ENCODE measurements at regions not wholly inside any gene's neighbourhood (a gene's known extent, or its start where the extent isn't known, plus 50 kb on each side); places are given as distances from the start of the nearest gene placed in this dataset.
"Not testable (repeated sequence)": the region's sequence is repeated elsewhere in the genome, so short reads cannot be mapped to it uniquely, and the experiment has no call there.

DNA sequence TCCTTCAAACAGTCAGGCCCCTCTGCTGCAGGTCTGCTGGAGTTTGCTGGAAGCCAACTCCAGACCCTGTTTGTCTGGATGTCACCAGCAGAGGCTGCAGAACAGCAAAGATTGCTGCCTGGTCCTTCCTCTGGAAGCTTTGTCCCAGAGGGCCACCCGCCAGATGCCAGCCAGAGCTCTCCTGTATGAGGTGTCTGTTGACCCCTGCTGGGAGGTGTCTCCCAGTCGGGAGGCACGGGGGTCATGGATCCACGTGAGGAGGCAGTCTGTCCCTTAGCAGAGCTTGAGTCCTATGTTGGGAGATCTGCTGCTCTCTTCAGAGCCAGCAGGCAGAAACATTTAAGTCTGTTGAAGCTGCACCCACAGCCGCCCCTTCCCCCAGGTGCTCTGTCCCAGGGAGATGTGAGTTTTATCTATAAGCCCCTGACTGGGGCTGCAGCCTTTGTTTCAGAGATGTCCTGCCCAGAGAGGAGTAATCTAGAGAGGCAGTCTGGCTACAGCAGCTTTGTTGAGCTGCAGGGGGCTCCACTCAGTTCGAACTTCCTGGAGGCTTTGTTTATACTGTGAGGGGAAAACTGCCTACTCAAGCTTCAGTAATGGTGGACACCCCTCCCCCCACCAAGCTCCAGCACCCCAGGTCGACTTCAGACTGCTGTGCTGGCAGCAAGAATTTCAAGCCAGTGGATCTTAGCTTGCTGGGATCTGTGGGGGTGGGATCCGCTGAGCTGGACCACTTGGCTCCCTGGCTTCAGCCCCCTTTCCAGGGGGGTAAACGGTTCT is 72.1 kb downstream of the OGFRL1 start:
- H3K27me3 ChIP-seq; DNase-seq; H3K9me3 ChIP-seq; intact Hi-C loops (cut with DNase I); H3K36me3 ChIP-seq; H3K4me1 ChIP-seq; H3K4me3 ChIP-seq; H3K27ac ChIP-seq: not testable (repeated sequence)
- WGBS, 2 donors: 84 to 87% methylated on average over 9 of the region's 9 CpGs

DNA sequence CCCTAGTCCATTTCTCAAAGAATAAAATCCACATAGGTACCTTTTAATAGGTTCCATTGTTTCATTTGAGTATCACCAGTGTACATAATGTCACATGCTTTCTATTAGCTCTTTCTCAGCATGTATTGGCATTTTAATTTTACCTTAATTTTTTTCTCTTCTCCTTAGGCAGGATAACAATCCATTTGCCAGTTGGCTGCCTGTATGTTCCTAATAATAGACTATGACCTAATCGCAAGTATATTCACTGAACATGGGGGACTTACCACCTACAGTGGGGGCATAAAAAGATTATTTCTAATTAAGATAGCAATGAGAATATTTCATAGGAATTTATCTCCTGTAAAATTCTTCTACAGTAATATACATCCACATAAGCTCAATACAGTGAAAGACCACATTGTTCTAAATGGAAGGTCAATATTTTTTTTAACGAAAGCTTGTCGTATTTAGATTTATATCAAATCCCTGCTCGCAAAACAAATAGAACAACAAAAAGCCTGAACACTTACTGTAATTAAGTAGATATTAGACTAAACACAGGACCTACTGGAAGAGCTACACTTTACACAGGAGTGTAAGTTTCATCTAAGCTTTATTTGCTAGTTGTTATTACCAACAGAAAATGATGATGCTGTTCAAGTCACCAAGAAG is 76.4 kb downstream of the OGFRL1 start:
- WGBS, 2 donors: 73 to 94% methylated on average over 4 of the region's 4 CpGs
- no peak for DNase-seq
- Histone ChIP-seq H3K4me3 (no peak overlapping the region), H3K9me3 (no peaks in the 10 kb centered on the region), H3K4me1 (peaks cover 0 to 25% (median 6%) of the 10 kb centered on the region in 4 donors), H3K27me3 (no peaks in the 10 kb centered on the region), H3K36me3 (no peaks in the 10 kb centered on the region), H3K27ac (no peak overlapping the region)
- intact Hi-C loops (cut with DNase I): no loop called here
- TF ChIP-seq EP300 (IDR thresholded peaks at IDR 0.05) (no peak), POLR2A (IDR thresholded peaks at IDR 0.05) (no peak), POLR2AphosphoS5 (IDR thresholded peaks at IDR 0.05) (no peak)
- TF ChIP-seq, protein P1, sequence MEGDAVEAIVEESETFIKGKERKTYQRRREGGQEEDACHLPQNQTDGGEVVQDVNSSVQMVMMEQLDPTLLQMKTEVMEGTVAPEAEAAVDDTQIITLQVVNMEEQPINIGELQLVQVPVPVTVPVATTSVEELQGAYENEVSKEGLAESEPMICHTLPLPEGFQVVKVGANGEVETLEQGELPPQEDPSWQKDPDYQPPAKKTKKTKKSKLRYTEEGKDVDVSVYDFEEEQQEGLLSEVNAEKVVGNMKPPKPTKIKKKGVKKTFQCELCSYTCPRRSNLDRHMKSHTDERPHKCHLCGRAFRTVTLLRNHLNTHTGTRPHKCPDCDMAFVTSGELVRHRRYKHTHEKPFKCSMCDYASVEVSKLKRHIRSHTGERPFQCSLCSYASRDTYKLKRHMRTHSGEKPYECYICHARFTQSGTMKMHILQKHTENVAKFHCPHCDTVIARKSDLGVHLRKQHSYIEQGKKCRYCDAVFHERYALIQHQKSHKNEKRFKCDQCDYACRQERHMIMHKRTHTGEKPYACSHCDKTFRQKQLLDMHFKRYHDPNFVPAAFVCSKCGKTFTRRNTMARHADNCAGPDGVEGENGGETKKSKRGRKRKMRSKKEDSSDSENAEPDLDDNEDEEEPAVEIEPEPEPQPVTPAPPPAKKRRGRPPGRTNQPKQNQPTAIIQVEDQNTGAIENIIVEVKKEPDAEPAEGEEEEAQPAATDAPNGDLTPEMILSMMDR (IDR thresholded peaks at IDR 0.05): no peak

DNA sequence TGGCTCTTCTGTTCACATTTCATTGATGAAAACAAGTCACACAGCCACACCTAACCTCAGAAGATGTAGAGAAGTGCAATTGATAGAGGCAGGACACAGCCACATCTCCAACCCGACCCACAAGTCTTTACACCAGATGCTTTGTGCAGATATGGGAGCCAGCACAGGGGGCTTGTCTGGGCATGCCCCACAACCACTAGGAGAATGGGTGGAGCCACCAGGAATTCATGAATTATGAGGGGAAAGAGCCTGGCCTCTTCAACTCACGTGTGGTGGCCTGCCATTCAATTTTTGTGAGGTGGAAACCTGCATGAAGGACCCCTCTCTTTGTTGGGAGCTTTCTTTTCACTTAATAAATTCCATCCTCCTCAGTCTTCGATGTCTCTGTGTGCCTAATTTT is 79.1 kb downstream of the OGFRL1 start:
- Histone ChIP-seq H3K9me3 (no peaks in the 10 kb centered on the region), H3K27ac (no peak overlapping the region), H3K4me3 (no peak overlapping the region), H3K27me3 (no peaks in the 10 kb centered on the region), H3K4me1 (peaks cover 0 to 25% (median 6%) of the 10 kb centered on the region in 4 donors), H3K36me3 (no peaks in the 10 kb centered on the region)
- TF ChIP-seq POLR2AphosphoS5 (IDR thresholded peaks at IDR 0.05) (no peak), POLR2A (IDR thresholded peaks at IDR 0.05) (no peak), EP300 (IDR thresholded peaks at IDR 0.05) (no peak)
- TF ChIP-seq, protein P1 (IDR thresholded peaks at IDR 0.05): no peak
- 73 to 76% methylated on average over 3 of the region's 3 CpGs for WGBS, 2 donors
- no peak for DNase-seq
- intact Hi-C loops (cut with DNase I): no loop called here

DNA sequence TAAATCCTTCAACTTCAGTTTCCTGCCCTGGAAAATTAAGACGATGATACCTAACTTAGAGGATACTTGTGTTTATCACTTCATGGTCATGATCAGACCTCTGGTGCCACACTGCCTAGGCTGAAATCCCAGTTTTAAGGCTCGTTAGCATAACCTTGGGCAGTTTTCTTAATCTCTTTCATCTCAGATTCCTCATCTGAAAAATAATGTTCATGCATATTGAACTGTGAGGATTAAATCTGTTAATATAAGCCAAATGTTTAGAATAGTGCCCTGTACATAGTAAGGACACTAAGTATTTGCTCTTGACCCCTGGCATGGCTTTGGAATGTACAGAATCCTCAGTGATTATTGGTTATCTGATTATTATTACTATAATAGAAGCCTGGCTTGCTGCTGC is 79.7 kb downstream of the OGFRL1 start:
- WGBS, 2 donors: 84 to 88% methylated on average over 2 of the region's 2 CpGs
- Histone ChIP-seq H3K27me3 (no peaks in the 10 kb centered on the region), H3K4me3 (no peak overlapping the region), H3K9me3 (no peaks in the 10 kb centered on the region), H3K4me1 (peaks cover 0 to 27% (median 6%) of the 10 kb centered on the region in 4 donors), H3K36me3 (no peaks in the 10 kb centered on the region), H3K27ac (no peak overlapping the region)
- intact Hi-C loops (cut with DNase I): no loop called here
- no peak for TF ChIP-seq POLR2A (IDR thresholded peaks at IDR 0.05)
- no peak for TF ChIP-seq EP300 (IDR thresholded peaks at IDR 0.05)
- TF ChIP-seq, protein P1 (IDR thresholded peaks at IDR 0.05): no peak
- TF ChIP-seq POLR2AphosphoS5 (IDR thresholded peaks at IDR 0.05): no peak
- no peak for DNase-seq

DNA sequence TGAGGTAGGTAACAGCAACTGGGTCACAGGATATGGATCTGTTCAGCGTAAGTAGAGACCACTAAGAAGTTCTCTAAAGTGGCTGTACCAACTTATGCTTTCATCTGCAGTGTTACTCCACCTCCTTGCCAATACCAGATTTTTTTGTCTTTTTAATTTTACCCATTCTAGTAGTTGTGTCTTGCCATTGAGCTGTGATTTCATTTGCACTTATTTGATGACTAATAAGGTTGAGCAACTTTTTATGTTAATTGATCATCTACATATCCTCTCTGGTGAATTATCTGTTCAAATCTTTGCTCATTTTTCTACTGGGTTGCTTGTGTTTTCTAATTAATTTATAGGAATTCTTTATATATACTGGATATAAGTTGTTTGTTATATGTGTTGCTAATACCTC is 82.9 kb downstream of the OGFRL1 start:
- Histone ChIP-seq H3K9me3 (no peaks in the 10 kb centered on the region), H3K27me3 (no peaks in the 10 kb centered on the region), H3K4me1 (peaks cover 0 to 12% (median under 1%) of the 10 kb centered on the region in 4 donors), H3K36me3 (no peaks in the 10 kb centered on the region), H3K4me3 (no peak overlapping the region), H3K27ac (no peak overlapping the region)
- 90 to 95% methylated on average over 1 of the region's 1 CpG for WGBS, 2 donors
- DNase-seq: no peak
- no peak for TF ChIP-seq POLR2AphosphoS5 (IDR thresholded peaks at IDR 0.05)
- TF ChIP-seq EP300 (IDR thresholded peaks at IDR 0.05): no peak
- TF ChIP-seq POLR2A (IDR thresholded peaks at IDR 0.05): no peak
- TF ChIP-seq, protein P1 (IDR thresholded peaks at IDR 0.05): no peak
- intact Hi-C loops (cut with DNase I): no loop called here
